BJ (cell line): ENCODE measurements at regions not wholly inside any gene's neighbourhood (a gene's known extent, or its start where the extent isn't known, plus 50 kb on each side); places are given as distances from the start of the nearest gene placed in this dataset.

Experiments used
- CTCF ChIA-PET: fragments of 350-600 bp; formaldehyde crosslinking; extraction: SDS; loops from one replicate; lab custom pipeline; 2021; ENCODE audit warnings: antibody characterized with exemption, inconsistent platforms; lab: Yijun Ruan, JAX
- POLR2A ChIA-PET: fragments of 300-600 bp; sonication (Branson Sonifier 250); formaldehyde crosslinking; extraction: SDS; loops from one replicate; lab custom pipeline; 2021; ENCODE audit warnings: antibody characterized with exemption; lab: Charles Lee
- DNase-seq: peaks from one replicate; pipeline ENCODE4 v3.0.0-alpha.2; 2011; ENCODE audit warnings: low read depth
- H3K27me3 ChIP-seq: 2 replicates; pipeline ENCODE4 v1.6.0; 2011; ENCODE audit warnings: low read length; ENCODE audit not compliant: control insufficient read depth, insufficient read depth
- H3K36me3 ChIP-seq: 2 replicates; pipeline ENCODE4 v1.5.1; 2011; ENCODE audit warnings: low read length; ENCODE audit not compliant: control insufficient read depth, insufficient read depth
- H3K4me3 ChIP-seq: 2 replicates; pipeline ENCODE4 v1.5.1; 2011; ENCODE audit warnings: low read depth, mild to moderate bottlenecking, control low read depth, low read length
- CTCF ChIP-seq: IDR thresholded peaks from 2 replicates; pipeline ENCODE4 v1.5.1; 2011; ENCODE audit warnings: low read depth, mild to moderate bottlenecking, control low read depth, inconsistent platforms, low read length, moderate library complexity; ENCODE audit not compliant: insufficient read depth

DNA sequence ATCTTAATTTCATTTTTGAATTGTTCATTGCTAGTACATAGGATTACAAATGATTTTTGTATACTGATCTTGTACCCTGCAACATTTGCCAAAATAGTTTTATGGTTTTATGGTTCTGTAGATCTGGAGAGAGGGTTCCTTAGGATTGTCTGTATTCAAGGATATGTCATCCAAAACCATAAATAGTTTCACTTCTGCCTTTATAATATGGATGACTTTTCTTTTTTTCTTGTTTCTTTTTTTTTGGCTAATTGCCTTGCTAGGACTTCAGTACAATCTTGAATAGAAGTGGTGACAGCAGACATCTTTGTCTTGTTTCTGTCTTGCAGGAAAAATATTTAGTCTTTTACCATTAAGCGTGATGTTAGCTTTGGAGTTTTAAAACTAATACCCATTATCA lies 383.9 kb upstream of the HS6ST1 start:
- TF ChIP-seq CTCF = no peak
- ChIA-PET CTCF (interaction anchor here (1.7 kb wide), 1 partner anchor 8 kb away, joined by 4 read pairs; no protein-coding TSS in a partner anchor), POLR2A (no interaction called here)
- Histone ChIP-seq H3K27me3 (no peaks in the 10 kb centered on the region), H3K4me3 (no peak overlapping the region), H3K36me3 (no peaks in the 10 kb centered on the region)
- no peak for DNase-seq

DNA sequence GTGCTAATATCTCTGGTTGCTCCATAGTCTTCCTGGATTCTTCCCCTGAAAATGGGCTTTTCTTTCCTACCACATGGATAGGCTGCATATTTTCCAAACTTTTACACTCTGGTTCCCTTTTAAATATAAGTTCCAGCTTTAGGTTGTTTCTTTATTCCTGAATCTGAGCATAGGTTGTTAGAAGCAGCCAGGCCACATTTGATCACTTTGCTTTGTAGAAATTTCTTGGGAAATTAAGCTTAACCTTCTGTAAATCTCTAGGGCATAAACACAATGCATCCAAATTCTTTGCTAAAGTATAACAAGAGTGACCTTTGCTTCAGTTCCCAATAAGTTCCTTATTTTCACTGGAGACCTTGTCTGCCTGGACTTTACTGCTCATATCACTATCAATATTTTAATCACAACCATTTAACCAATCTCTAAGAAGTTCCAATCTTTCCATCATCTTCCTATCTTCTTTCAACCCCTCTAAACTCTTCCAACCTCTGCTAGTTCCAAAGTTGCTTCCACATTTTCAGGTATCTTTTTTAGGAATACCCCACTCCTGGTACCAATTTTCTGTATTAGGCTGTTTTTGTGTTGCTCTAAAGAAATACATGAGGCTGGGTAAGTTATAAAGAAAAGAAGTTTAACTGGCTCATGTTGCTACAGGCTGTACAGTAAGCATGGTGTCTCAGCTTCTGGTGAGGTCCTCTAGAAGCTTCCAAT lies 389.6 kb upstream of the HS6ST1 start:
- Histone ChIP-seq H3K36me3 (no peaks in the 10 kb centered on the region), H3K27me3 (no peaks in the 10 kb centered on the region), H3K4me3 (no peak overlapping the region)
- CTCF ChIA-PET = interaction anchor here (0.8 to 0.9 kb wide), 2 partner anchors 52 to 65 kb away, joined by 3 to 5 read pairs; no protein-coding TSS in a partner anchor
- no peak for DNase-seq
- no peak for TF ChIP-seq CTCF
- POLR2A ChIA-PET = no interaction called here

DNA sequence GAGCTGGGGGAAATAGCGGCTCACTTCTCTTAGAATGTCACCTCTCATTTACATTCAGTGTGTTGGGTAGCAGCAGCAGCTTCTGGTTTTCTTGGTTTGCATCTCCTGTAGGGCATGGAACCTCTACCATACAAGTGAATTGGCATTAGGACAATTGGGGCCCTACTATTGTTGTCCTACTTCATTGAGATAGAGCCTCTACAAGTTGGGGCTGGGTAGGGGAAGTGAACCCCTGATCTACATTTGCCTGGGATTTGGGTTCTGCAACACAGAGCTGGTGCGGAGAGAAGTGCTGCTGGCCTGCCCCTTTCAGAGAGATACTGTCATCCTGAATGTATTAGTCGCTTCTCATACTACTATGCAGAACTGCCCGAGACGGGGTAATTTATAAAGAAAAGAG lies 391.6 kb upstream of the HS6ST1 start:
- Histone ChIP-seq H3K4me3 (no peak overlapping the region), H3K36me3 (no peaks in the 10 kb centered on the region), H3K27me3 (no peaks in the 10 kb centered on the region)
- no peak for DNase-seq
- TF ChIP-seq CTCF = no peak
- CTCF ChIA-PET = interaction anchor here (0.9 to 1.5 kb wide), 3 partner anchors 8 to 40 kb away, joined by 4 read pairs; no protein-coding TSS in a partner anchor
- POLR2A ChIA-PET = no interaction called here

DNA sequence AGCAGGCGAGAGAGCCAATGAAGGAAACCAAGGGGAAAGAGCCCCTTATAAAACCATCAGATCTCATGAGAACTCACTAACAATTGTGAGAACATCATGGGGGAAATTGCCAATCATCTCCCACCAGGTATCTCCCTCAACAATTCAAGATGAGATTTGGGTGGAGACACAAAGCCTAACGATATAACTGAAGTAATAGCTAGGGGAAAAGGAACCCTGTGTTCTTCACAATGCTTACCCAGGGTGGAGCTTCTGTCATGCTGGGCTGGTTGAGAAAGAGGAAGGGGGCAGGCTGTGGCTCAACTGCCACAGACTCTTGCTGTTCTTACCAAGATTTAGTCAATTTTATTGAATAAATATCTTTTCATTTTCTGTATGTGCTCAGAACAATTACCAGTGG lies 392.1 kb upstream of the HS6ST1 start:
- Histone ChIP-seq H3K36me3 (no peaks in the 10 kb centered on the region), H3K27me3 (no peaks in the 10 kb centered on the region), H3K4me3 (no peak overlapping the region)
- ChIA-PET POLR2A (no interaction called here), CTCF (interaction anchor here (1.5 kb wide), 2 partner anchors 9 to 16 kb away, joined by 4 read pairs; no protein-coding TSS in a partner anchor)
- no peak for TF ChIP-seq CTCF
- DNase-seq = no peak

DNA sequence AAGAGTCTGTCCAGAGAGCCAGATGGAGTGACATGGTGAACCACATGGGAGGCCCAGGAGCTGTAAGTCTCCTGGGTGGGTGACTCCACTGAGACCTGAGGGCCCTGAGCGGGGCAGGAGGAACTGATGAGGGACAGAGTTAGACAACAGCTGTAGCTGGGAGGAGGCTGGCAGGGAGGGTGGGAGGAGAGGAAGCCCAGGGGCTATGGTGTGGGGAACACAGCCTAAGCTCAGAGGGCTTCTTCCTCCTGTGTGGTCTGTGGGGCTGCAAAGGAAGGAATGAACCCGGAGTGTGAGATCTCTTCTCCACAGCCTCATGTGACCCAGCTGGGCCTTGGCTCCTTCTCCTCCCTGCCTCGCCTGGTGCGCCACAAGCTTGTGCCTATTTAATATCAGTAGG lies 395.6 kb upstream of the HS6ST1 start:
- POLR2A ChIA-PET = no interaction called here
- no peak for DNase-seq
- H3K27me3 ChIP-seq = 0 out of 2 replicates have a peak, but pooled peaks cover 2% of the 10 kb centered on the region
- no peak overlapping the region for H3K4me3 ChIP-seq
- no peak for TF ChIP-seq CTCF
- CTCF ChIA-PET = no interaction called here
- H3K36me3 ChIP-seq = no peaks in the 10 kb centered on the region
